Activated naive CD4-positive, alpha-beta T cell treated with anti-CD3 and anti-CD28 coated beads for 36 hours (primary cell): ENCODE measurements at regions not wholly inside any gene's neighbourhood (a gene's known extent, or its start where the extent isn't known, plus 50 kb on each side); places are given as distances from the start of the nearest gene placed in this dataset.
"Not testable (repeated sequence)": the region's sequence is repeated elsewhere in the genome, so short reads cannot be mapped to it uniquely, and the experiment has no call there.

Experiments used
- CTCF ChIA-PET: fragments of 350-600 bp; sonication (Branson Sonifier 250); formaldehyde crosslinking; loops from one replicate; lab custom pipeline; 2021; ENCODE audit warnings: antibody characterized with exemption; lab: Charles Lee
- DNase-seq: peaks from one replicate; pipeline ENCODE4 v3.0.0-alpha.2; 2020
- H3K27ac Mint-ChIP-seq: one replicate; pipeline ENCODE4 v1.8.0; 2021; ENCODE audit warnings: mild to moderate bottlenecking, mixed read lengths
- H3K27me3 Mint-ChIP-seq: one replicate; pipeline ENCODE4 v1.8.0; 2021; ENCODE audit warnings: low read depth, mixed read lengths
- H3K36me3 Mint-ChIP-seq: one replicate; pipeline ENCODE4 v1.8.0; 2021; ENCODE audit warnings: low read depth, mixed read lengths
- H3K4me1 Mint-ChIP-seq: one replicate; pipeline ENCODE4 v1.8.0; 2021; ENCODE audit warnings: low read depth, mixed read lengths
- H3K4me3 Mint-ChIP-seq: one replicate; pipeline ENCODE4 v1.8.0; 2021; ENCODE audit warnings: mild to moderate bottlenecking, moderate library complexity, mixed read lengths
- H3K9me3 Mint-ChIP-seq: one replicate; pipeline ENCODE4 v1.8.0; 2021; ENCODE audit warnings: mixed read lengths
- intact Hi-C: fragments of 100-400 bp; cut with micrococcal nuclease; formaldehyde crosslinking; loops from one replicate; pipeline ENCODE4 v1.15.1; 2023

DNA sequence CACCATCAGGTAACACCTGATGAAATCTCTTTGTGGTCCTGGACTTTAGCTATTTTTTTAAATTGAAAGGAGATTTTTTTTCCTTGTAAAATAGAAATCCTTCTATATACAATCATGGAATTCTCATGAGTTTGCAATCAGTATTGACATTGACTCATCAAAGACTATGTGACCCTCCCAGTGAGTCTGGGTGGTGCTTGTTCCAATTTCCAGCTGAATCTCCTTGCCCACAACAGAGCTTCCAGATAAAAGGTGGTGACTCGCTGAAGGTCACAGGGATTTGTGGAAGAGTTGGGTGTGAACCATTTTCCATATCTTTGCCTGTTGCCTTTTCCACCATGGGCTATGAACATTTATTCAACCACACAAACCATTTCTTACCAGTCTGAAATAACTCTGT, 486.6 kb downstream of the AJAP1 start:
- no peak overlapping the region for H3K4me3 Mint-ChIP-seq
- DNase-seq, result no peak
- H3K27me3 Mint-ChIP-seq, result peaks cover 13% of the 10 kb centered on the region
- CTCF ChIA-PET, result no interaction called here
- no peak overlapping the region for H3K27ac Mint-ChIP-seq
- H3K36me3 Mint-ChIP-seq, result no peaks in the 10 kb centered on the region
- intact Hi-C loops, result no loop called here
- no peaks in the 10 kb centered on the region for H3K9me3 Mint-ChIP-seq
- no peaks in the 10 kb centered on the region for H3K4me1 Mint-ChIP-seq

DNA sequence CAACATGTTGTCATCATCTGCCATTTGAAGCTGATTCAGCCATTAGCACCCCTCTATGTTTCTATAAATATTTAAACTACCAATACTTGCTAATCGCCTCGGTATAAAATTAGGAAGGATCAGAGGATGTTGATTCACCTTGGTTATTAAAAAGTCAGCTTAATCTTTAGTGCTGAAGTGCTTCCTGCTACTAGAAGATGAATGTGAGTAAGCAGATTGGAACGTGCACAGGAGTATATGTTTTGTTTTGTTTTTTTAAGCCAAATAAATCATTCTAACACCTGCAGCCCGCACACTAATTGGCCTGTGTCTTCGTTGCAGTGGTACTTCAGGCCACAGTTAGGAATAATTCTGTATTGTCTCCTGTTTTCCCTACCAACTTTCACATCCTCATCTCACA, 485.7 kb downstream of the AJAP1 start:
- CTCF ChIA-PET, result no interaction called here
- DNase-seq, result no peak
- no peak overlapping the region for H3K4me3 Mint-ChIP-seq
- no peak overlapping the region for H3K27ac Mint-ChIP-seq
- intact Hi-C loops, result no loop called here
- H3K27me3 Mint-ChIP-seq, result peaks cover 9% of the 10 kb centered on the region
- no peaks in the 10 kb centered on the region for H3K4me1 Mint-ChIP-seq
- no peaks in the 10 kb centered on the region for H3K36me3 Mint-ChIP-seq
- H3K9me3 Mint-ChIP-seq, result no peaks in the 10 kb centered on the region

DNA sequence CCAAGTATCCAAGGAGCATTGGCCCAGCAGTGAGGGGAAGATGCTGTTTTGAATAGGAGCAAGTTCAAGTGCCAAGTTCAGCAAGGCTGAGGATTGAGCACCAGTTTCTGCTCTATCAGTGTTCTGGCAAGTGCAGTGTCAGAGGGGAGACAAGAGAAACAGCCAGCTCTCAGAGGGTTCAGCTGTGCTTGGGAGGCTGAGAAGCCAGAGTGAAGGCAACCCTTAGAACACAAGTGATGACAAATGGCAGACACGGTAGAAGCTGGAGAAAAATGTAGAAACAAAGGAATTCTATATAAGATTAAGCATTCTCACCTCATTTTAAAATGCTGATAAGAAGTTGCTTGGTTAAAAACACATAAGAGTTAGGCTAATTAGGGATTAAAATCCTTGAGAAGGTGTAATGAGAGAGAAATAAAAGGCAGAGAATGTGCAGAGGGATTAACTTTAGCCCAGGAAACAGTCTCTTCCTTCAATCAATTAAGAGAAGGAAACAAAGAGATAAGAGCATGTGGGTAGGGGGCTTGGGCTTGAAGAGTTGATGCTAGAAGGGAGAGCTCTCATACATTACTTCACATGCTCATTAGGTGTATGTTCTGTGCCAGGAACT, 475.4 kb downstream of the AJAP1 start:
- CTCF ChIA-PET, result no interaction called here

DNA sequence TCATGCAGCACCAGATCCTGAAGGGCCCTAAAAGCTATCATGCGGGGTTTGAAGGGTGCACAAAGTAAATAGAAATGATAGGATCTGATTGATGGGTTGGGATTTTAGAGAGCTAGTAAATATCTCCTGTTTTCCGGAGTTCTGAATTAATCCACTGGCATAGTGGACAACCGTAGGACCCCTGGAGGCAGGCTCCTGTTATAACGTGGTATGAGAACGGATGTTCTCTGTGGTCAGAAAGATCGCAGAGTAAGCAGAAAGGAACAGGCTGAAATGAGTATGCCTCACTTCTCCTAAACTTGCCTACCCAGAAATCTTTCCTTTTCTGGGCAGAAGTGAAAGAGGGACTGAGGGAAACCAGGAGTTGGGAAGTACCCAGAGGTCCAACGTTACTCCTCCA, 470.8 kb downstream of the AJAP1 start:
- CTCF ChIA-PET, result no interaction called here
- intact Hi-C loops, result no loop called here
- H3K9me3 Mint-ChIP-seq, result peaks cover 1% of the 10 kb centered on the region
- peaks cover 3% of the 10 kb centered on the region for H3K27me3 Mint-ChIP-seq
- H3K4me3 Mint-ChIP-seq, result no peak overlapping the region
- no peaks in the 10 kb centered on the region for H3K4me1 Mint-ChIP-seq
- no peak for DNase-seq
- no peaks in the 10 kb centered on the region for H3K36me3 Mint-ChIP-seq
- no peak overlapping the region for H3K27ac Mint-ChIP-seq

More for the DNA sequence above, 475.4 kb downstream of the AJAP1 start:
- H3K4me1 Mint-ChIP-seq, result no peaks in the 10 kb centered on the region
- no peak overlapping the region for H3K27ac Mint-ChIP-seq
- intact Hi-C loops, result no loop called here
- peaks cover 1% of the 10 kb centered on the region for H3K9me3 Mint-ChIP-seq
- no peaks in the 10 kb centered on the region for H3K36me3 Mint-ChIP-seq
- H3K27me3 Mint-ChIP-seq, result peaks cover 3% of the 10 kb centered on the region
- DNase-seq, result no peak
- H3K4me3 Mint-ChIP-seq, result no peak overlapping the region

- intact Hi-C loops, result no loop called here
- no peaks in the 10 kb centered on the region for H3K36me3 Mint-ChIP-seq
- no peaks in the 10 kb centered on the region for H3K4me1 Mint-ChIP-seq
- no peak for DNase-seq
- H3K4me3 Mint-ChIP-seq, result no peak overlapping the region
- no peaks in the 10 kb centered on the region for H3K9me3 Mint-ChIP-seq
- H3K27ac Mint-ChIP-seq, result no peak overlapping the region
- CTCF ChIA-PET, result no interaction called here
- H3K27me3 Mint-ChIP-seq, result no peaks in the 10 kb centered on the region
Observed at GRCh38 chr1:5120559-5120958, 466.1 kb downstream of the AJAP1 start.

- CTCF ChIA-PET, result no interaction called here
- no peaks in the 10 kb centered on the region for H3K27me3 Mint-ChIP-seq
- DNase-seq, result no peak
- H3K27ac Mint-ChIP-seq, result no peak overlapping the region
- H3K4me1 Mint-ChIP-seq, result no peaks in the 10 kb centered on the region
- intact Hi-C loops, result no loop called here
- H3K36me3 Mint-ChIP-seq, result no peaks in the 10 kb centered on the region
- H3K4me3 Mint-ChIP-seq, result no peak overlapping the region
- no peaks in the 10 kb centered on the region for H3K9me3 Mint-ChIP-seq
Observed at GRCh38 chr1:5119366-5120234, 465.2 kb downstream of the AJAP1 start.

DNA sequence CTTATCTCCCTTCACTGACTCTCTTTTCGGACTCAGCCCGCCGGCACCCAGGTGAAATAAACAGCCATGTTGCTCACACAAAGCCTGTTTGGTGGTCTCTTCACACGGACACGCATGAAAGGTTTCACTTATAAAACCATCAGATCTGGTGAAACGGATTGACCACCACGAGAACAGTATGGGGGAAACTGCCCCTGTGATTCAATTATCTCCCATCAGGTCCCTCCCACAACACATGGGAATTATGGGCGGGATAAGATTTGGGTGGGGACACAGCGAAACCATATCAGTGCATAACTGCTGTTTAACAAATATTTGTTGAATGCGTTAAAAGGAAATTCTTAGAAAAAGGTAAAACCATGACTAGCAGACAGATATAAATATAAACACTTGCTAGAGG, 464.4 kb downstream of the AJAP1 start:
- H3K27ac Mint-ChIP-seq, DNase-seq, H3K27me3 Mint-ChIP-seq, H3K36me3 Mint-ChIP-seq, H3K4me3 Mint-ChIP-seq, intact Hi-C loops, H3K9me3 Mint-ChIP-seq, CTCF ChIA-PET, H3K4me1 Mint-ChIP-seq: not testable (repeated sequence)

- H3K36me3 Mint-ChIP-seq, H3K4me1 Mint-ChIP-seq, intact Hi-C loops, H3K27ac Mint-ChIP-seq, H3K9me3 Mint-ChIP-seq, DNase-seq, CTCF ChIA-PET, H3K27me3 Mint-ChIP-seq, H3K4me3 Mint-ChIP-seq: not testable (repeated sequence)
Observed at GRCh38 chr1:5118292-5118691, 463.9 kb downstream of the AJAP1 start.

- Mint-ChIP-seq H3K9me3 (no peaks in the 10 kb centered on the region), H3K36me3 (no peaks in the 10 kb centered on the region), H3K4me1 (peaks cover 33% of the 10 kb centered on the region), H3K27ac (no peak overlapping the region), H3K27me3 (peaks cover 6% of the 10 kb centered on the region), H3K4me3 (no peak overlapping the region)
- CTCF ChIA-PET, result no interaction called here
- intact Hi-C loops, result no loop called here
- DNase-seq, result peak; percentile 8
Observed at GRCh38 chr1:5111581-5111980, 457.2 kb downstream of the AJAP1 start.

GRCh38 chr1:5110508-5110907, 456.1 kb downstream of the AJAP1 start:
- Mint-ChIP-seq H3K4me3 (no peak overlapping the region), H3K4me1 (peaks cover 37% of the 10 kb centered on the region), H3K9me3 (no peaks in the 10 kb centered on the region), H3K36me3 (no peaks in the 10 kb centered on the region), H3K27me3 (peaks cover 6% of the 10 kb centered on the region), H3K27ac (no peak overlapping the region)
- intact Hi-C loops, result no loop called here
- no peak for DNase-seq
- CTCF ChIA-PET, result interaction anchor here (0.6 kb wide), 1 partner anchor 332 kb away, joined by 3 read pairs; no protein-coding TSS in a partner anchor

DNA sequence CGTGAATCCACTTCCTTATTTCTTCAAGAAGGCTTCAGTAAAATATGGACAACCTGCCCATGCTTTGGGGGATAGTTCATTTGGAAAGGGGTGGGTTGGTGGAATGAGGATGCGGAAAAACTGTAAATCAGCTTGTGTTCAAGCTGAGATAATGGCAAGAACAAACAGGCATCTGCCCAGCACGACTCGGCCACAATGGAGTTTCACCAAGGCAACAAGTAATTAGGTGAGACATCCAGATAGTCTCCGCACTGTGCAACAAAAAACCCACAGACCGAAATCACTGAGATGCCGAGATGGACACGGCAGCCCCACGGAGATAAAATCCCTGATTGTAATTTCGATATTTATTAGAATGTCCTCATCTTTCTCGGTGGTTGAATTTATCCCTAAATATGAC, 455.2 kb downstream of the AJAP1 start:
- no peak for DNase-seq
- CTCF ChIA-PET, result no interaction called here
- H3K27me3 Mint-ChIP-seq, result peaks cover 6% of the 10 kb centered on the region
- H3K9me3 Mint-ChIP-seq, result no peaks in the 10 kb centered on the region
- no peaks in the 10 kb centered on the region for H3K36me3 Mint-ChIP-seq
- no peak overlapping the region for H3K27ac Mint-ChIP-seq
- intact Hi-C loops, result no loop called here
- no peak overlapping the region for H3K4me3 Mint-ChIP-seq
- H3K4me1 Mint-ChIP-seq, result peaks cover 39% of the 10 kb centered on the region

DNA sequence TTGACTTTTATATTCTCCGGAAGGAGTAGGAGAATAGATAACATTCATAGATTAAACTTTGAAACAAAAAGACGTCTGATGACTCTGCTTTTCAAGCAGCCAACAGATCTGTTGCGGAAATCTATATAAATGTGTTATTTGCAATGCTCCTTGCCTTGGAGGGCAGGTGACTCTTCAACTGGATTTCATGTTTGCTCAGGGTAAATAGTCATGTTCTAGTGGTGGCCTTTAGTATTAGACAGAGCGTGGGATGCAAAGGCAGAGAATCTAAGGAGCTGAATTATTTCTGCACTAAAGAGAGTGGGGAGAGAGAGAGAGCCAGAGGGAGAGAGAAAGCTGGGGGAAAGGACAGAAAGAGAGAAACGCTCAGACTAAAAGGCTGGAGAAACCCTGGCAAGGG, 454.3 kb downstream of the AJAP1 start:
- no peak for DNase-seq
- Mint-ChIP-seq H3K36me3 (no peaks in the 10 kb centered on the region), H3K27ac (no peak overlapping the region), H3K4me1 (peaks cover 39% of the 10 kb centered on the region), H3K4me3 (no peak overlapping the region), H3K27me3 (peaks cover 6% of the 10 kb centered on the region), H3K9me3 (no peaks in the 10 kb centered on the region)
- CTCF ChIA-PET, result no interaction called here
- intact Hi-C loops, result no loop called here

GRCh38 chr1:5105744-5106143, 451.3 kb downstream of the AJAP1 start:
- H3K9me3 Mint-ChIP-seq, result peaks cover 6% of the 10 kb centered on the region
- peaks cover 10% of the 10 kb centered on the region for H3K27me3 Mint-ChIP-seq
- H3K27ac Mint-ChIP-seq, result no peak overlapping the region
- no peak overlapping the region for H3K4me3 Mint-ChIP-seq
- H3K4me1 Mint-ChIP-seq, result peaks cover 23% of the 10 kb centered on the region
- no peak for DNase-seq
- CTCF ChIA-PET, result no interaction called here
- intact Hi-C loops, result no loop called here
- no peaks in the 10 kb centered on the region for H3K36me3 Mint-ChIP-seq
